SK-N-SH (cell line): ENCODE measurements at regions not wholly inside any gene's neighbourhood (a gene's known extent, or its start where the extent isn't known, plus 50 kb on each side); places are given as distances from the start of the nearest gene placed in this dataset.

ENCODE experiments used
- CTCF ChIA-PET: fragments of 300-600, 350-600 bp; formaldehyde crosslinking; extraction: SDS; loops from one replicate; lab custom pipeline; 2021; lab: Yijun Ruan, JAX
- POLR2A ChIA-PET: fragments of 350-600 bp; sonication (Branson Sonifier 250); formaldehyde crosslinking; extraction: SDS; loops from one replicate; lab custom pipeline; 2020; ENCODE audit warnings: antibody characterized with exemption, inconsistent platforms; lab: Yijun Ruan, JAX
- DNase-seq: peaks from one replicate; pipeline ENCODE4 v3.0.0; 2012
- H2AFZ ChIP-seq: fragments of 200-600 bp; sonication (generic); 2 replicates; pipeline ENCODE4 v1.8.1; 2016; ENCODE audit warnings: antibody characterized with exemption, mild to moderate bottlenecking, low read depth
- H3F3A ChIP-seq: fragments of 200-600 bp; sonication (generic); replicated peaks from 2 replicates; pipeline ENCODE3; 2016; ENCODE audit warnings: antibody characterized with exemption, mild to moderate bottlenecking; ENCODE audit not compliant: insufficient read depth
- H3K27ac ChIP-seq, 2 experiments: fragments of 200-500 bp in 1 of 2; fragments of 200-600 bp in 1 of 2; sonication (Bioruptor generic) in 1 of 2; sonication (generic), shearing (Covaris generic) in 1 of 2; 2 replicates each; pipeline versions ENCODE4 v1.5.1 to v1.6.1; 2014 to 2016; ENCODE audit warnings: low read depth in 2 of 2, inconsistent platforms in 1 of 2, low read length in 1 of 2, mild to moderate bottlenecking in 1 of 2, mixed read lengths in 1 of 2
- H3K27me3 ChIP-seq: fragments of 200-600 bp; sonication (generic), shearing (Covaris generic); 2 replicates; pipeline ENCODE4 v1.6.1; 2016; ENCODE audit warnings: mixed run types; ENCODE audit not compliant: insufficient read depth
- H3K36me3 ChIP-seq, 2 experiments: fragments of 200-500 bp in 1 of 2; fragments of 200-600 bp in 1 of 2; sonication (Bioruptor generic) in 1 of 2; sonication (generic) in 1 of 2; replicated peaks in 1 of 2; 2 replicates each; pipeline versions ENCODE3 to v1.5.1; 2014 to 2016; ENCODE audit warnings: low read length in 1 of 2, mild to moderate bottlenecking in 1 of 2; ENCODE audit not compliant: insufficient read depth in 2 of 2, control insufficient read depth in 1 of 2
- H3K4me1 ChIP-seq, 2 experiments: fragments of 200-500 bp in 1 of 2; fragments of 200-600 bp in 1 of 2; sonication (Bioruptor generic) in 1 of 2; sonication (generic), shearing (Covaris generic) in 1 of 2; 2 replicates each; pipeline versions ENCODE4 v1.5.1 to v1.6.1; 2014 to 2016; ENCODE audit warnings: low read depth in 1 of 2, low read length in 1 of 2, mixed run types in 1 of 2; ENCODE audit not compliant: insufficient read depth in 2 of 2, control insufficient read depth in 1 of 2
- H3K4me2 ChIP-seq: fragments of 200-600 bp; sonication (generic), shearing (Covaris generic); 2 replicates; pipeline ENCODE4 v1.6.1; 2017; ENCODE audit warnings: mixed run types
- H3K4me3 ChIP-seq, 2 experiments: fragments of 200-500 bp in 1 of 2; fragments of 200-600 bp in 1 of 2; sonication (Bioruptor generic) in 1 of 2; sonication (generic), shearing (Covaris generic) in 1 of 2; 2 replicates each; pipeline versions ENCODE4 v1.5.1 to v1.8.1; 2014 to 2016; ENCODE audit warnings: low read depth in 2 of 2, inconsistent platforms in 1 of 2, low read length in 1 of 2, mild to moderate bottlenecking in 1 of 2, mixed read lengths in 1 of 2, moderate library complexity in 1 of 2
- H3K79me2 ChIP-seq: fragments of 200-600 bp; sonication (generic); 2 replicates; pipeline ENCODE4 v1.8.1; 2017; ENCODE audit warnings: mild to moderate bottlenecking; ENCODE audit not compliant: insufficient read depth
- H3K9ac ChIP-seq: fragments of 200-600 bp; sonication (generic); 2 replicates; pipeline ENCODE4 v1.6.1; 2017; ENCODE audit warnings: mixed run types
- H3K9me2 ChIP-seq: fragments of 200-600 bp; sonication (generic); 2 replicates; pipeline ENCODE4 v1.6.1; 2017; ENCODE audit warnings: mixed run types
- H3K9me3 ChIP-seq: fragments of 200-600 bp; sonication (generic); 2 replicates; pipeline ENCODE4 v1.6.1; 2017; ENCODE audit warnings: mixed run types, mild to moderate bottlenecking, moderate library complexity
- H4K20me1 ChIP-seq: fragments of 200-600 bp; sonication (generic); 2 replicates; pipeline ENCODE4 v1.6.1; 2017; ENCODE audit warnings: mild to moderate bottlenecking, mixed run types; ENCODE audit not compliant: insufficient read depth
- CHD2 ChIP-seq: fragments of 150-350 bp; IDR thresholded peaks from 2 replicates; pipeline ENCODE4 v1.6.1; 2018; ENCODE audit warnings: low read length; ENCODE audit not compliant: partially characterized antibody
- ELF1 ChIP-seq: IDR thresholded peaks from 2 replicates; pipeline ENCODE4 v1.4.0; 2012
- EP300 ChIP-seq, 2 experiments: IDR thresholded peaks; 2 replicates each; pipeline versions ENCODE4 v1.4.0 to v1.6.1; 2012; ENCODE audit warnings: borderline replicate concordance in 1 of 2, low read depth in 1 of 2, low read length in 1 of 2
- MXI1 ChIP-seq: IDR thresholded peaks from 2 replicates; pipeline ENCODE4 v1.6.1; 2012; ENCODE audit warnings: mild to moderate bottlenecking, low read depth, low read length, improper control_type of control experiment
- PBX3 ChIP-seq: IDR thresholded peaks from 2 replicates; pipeline ENCODE4; 2012
- POLR2AphosphoS5 ChIP-seq: IDR thresholded peaks from 2 replicates; pipeline ENCODE4 v1.6.1; 2012; ENCODE audit warnings: low read depth, low read length
- REST ChIP-seq: IDR thresholded peaks from 2 replicates; pipeline ENCODE4 v1.6.1; 2012; ENCODE audit warnings: mild to moderate bottlenecking, low read depth, low read length, moderate library complexity
- RFX5 ChIP-seq: IDR thresholded peaks from 2 replicates; pipeline ENCODE4 v1.6.1; 2012; ENCODE audit warnings: mild to moderate bottlenecking, improper control_type of control experiment, low read length
- RXRA ChIP-seq: IDR thresholded peaks from 2 replicates; pipeline ENCODE4 v1.4.0; 2012; ENCODE audit warnings: low read depth, mild to moderate bottlenecking, borderline replicate concordance
- SIN3A ChIP-seq: IDR thresholded peaks from 2 replicates; pipeline ENCODE4 v1.6.1; 2012; ENCODE audit warnings: low read depth, mild to moderate bottlenecking, low read length, moderate library complexity, borderline replicate concordance
- TAF1 ChIP-seq: IDR thresholded peaks from 2 replicates; pipeline ENCODE4 v1.6.1; 2012; ENCODE audit warnings: low read depth, mild to moderate bottlenecking, low read length, moderate library complexity, borderline replicate concordance
- USF2 ChIP-seq: fragments of 150-350 bp; IDR thresholded peaks from 2 replicates; pipeline ENCODE4 v1.6.1; 2017; ENCODE audit warnings: antibody characterized with exemption, low read length, low read depth, borderline replicate concordance
- YY1 ChIP-seq: IDR thresholded peaks from 2 replicates; pipeline ENCODE4 v1.4.0; 2012; ENCODE audit warnings: low read depth, mild to moderate bottlenecking
- ZBTB33 ChIP-seq: IDR thresholded peaks from 2 replicates; pipeline ENCODE4 v1.4.0; 2012; ENCODE audit warnings: low read depth, borderline replicate concordance
- WGBS: methylation state at CpG from one replicate; pipeline ENCODE4 v1.1.6; 2017; ENCODE audit warnings: low lambda C conversion rate; 5-methylcytosine and 5-hydroxymethylcytosine counted together

- Histone ChIP-seq H3K9ac (no peak overlapping the region), H3K4me1 (no peaks in the 10 kb centered on the region; a peak in 1 of 4 replicates), H3K4me3 (no peak overlapping the region), H2AFZ (no peak overlapping the region), H3K27ac (no peak overlapping the region), H3K9me2 (no peaks in the 10 kb centered on the region), H4K20me1 (no peaks in the 10 kb centered on the region), H3K27me3 (no peaks in the 10 kb centered on the region), H3K4me2 (no peak overlapping the region), H3F3A (no peaks in the 10 kb centered on the region), H3K9me3 (no peaks in the 10 kb centered on the region), H3K36me3 (no peaks in the 10 kb centered on the region), H3K79me2 (no peaks in the 10 kb centered on the region)
- no peak for TF ChIP-seq ZBTB33
- TF ChIP-seq POLR2AphosphoS5: no peak
- no peak for TF ChIP-seq EP300 (IDR thresholded peaks at IDR 0.05; ENCODE audit: borderline replicate concordance in 1 of 2, low read depth in 1 of 2, low read length in 1 of 2)
- DNase-seq: no peak
- ChIA-PET CTCF (interaction anchor here (0.7 to 1.7 kb wide), 3 partner anchors 10 to 998 kb away, joined by 3 read pairs; no protein-coding TSS in a partner anchor), POLR2A (no interaction called here)
Measured at GRCh38 chr5:89721931-89722330, 687.6 kb downstream of the CETN3 start.

GRCh38 chr5:89721353-89721752, 688.2 kb downstream of the CETN3 start:
- no peaks in the 10 kb centered on the region for H3K79me2 ChIP-seq
- H2AFZ ChIP-seq: no peak overlapping the region
- ChIA-PET POLR2A (no interaction called here), CTCF (interaction anchor here (1.0 kb wide), 1 partner anchor 9 kb away, joined by 3 read pairs; no protein-coding TSS in a partner anchor)
- H3K9me3 ChIP-seq: no peaks in the 10 kb centered on the region
- no peaks in the 10 kb centered on the region for H3K9me2 ChIP-seq
- no peaks in the 10 kb centered on the region; a peak in 1 of 4 replicates for H3K4me1 ChIP-seq
- WGBS: 83% methylated on average over 2 of the region's 2 CpGs
- no peaks in the 10 kb centered on the region for H4K20me1 ChIP-seq
- H3K4me2 ChIP-seq: no peak overlapping the region
- no peak overlapping the region for H3K4me3 ChIP-seq
- H3K27ac ChIP-seq: no peak overlapping the region
- DNase-seq: no peak
- H3F3A ChIP-seq: no peaks in the 10 kb centered on the region
- H3K9ac ChIP-seq: no peak overlapping the region
- H3K36me3 ChIP-seq: no peaks in the 10 kb centered on the region
- no peaks in the 10 kb centered on the region for H3K27me3 ChIP-seq
- TF ChIP-seq RFX5 (no peak), ZBTB33 (no peak), RXRA (no peak), CHD2 (no peak), REST (no peak), YY1 (no peak), SIN3A (no peak), TAF1 (no peak), EP300 (IDR thresholded peaks at IDR 0.05; ENCODE audit: borderline replicate concordance in 1 of 2, low read depth in 1 of 2, low read length in 1 of 2) (no peak), PBX3 (no peak), USF2 (no peak), MXI1 (no peak), ELF1 (no peak), POLR2AphosphoS5 (no peak)
